ENCODE measurements at regions not wholly inside any gene's neighbourhood (a gene's known extent, or its start where the extent isn't known, plus 50 kb on each side); places are given as distances from the start of the nearest gene placed in this dataset.

DNA sequence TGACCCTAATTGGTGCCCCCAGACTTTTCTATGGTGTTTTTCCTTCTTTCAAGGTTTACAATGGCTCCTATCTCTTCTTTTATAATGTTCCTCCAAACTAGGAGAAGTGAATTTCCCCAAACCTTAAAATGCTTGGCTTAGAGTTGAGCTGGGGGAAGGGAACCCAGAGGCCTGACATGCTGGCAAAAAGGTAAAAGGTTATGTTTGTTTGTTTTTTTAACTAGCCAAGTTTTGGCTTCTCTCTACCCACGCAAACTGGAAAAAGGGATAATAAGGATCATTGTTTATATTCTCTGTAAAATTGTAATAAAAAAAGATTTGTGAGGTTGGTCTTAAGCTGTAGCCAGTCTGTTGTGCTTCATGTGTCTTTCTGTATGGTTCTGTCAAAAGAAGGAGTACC, 477.0 kb downstream of the IPMK start (continued):
- TF ChIP-seq, protein P1, sequence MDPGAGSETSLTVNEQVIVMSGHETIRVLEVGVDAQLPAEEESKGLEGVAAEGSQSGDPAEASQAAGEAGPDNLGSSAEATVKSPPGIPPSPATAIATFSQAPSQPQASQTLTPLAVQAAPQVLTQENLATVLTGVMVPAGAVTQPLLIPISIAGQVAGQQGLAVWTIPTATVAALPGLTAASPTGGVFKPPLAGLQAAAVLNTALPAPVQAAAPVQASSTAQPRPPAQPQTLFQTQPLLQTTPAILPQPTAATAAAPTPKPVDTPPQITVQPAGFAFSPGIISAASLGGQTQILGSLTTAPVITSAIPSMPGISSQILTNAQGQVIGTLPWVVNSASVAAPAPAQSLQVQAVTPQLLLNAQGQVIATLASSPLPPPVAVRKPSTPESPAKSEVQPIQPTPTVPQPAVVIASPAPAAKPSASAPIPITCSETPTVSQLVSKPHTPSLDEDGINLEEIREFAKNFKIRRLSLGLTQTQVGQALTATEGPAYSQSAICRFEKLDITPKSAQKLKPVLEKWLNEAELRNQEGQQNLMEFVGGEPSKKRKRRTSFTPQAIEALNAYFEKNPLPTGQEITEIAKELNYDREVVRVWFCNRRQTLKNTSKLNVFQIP (CRISPR knock-in tag; IDR thresholded peaks at IDR 0.05; ENCODE audit: borderline replicate concordance, low read depth) = no peak
- TF ChIP-seq ZFP3 (CRISPR knock-in tag; IDR thresholded peaks at IDR 0.05) (no peak), ZC3H10 (CRISPR knock-in tag; IDR thresholded peaks at IDR 0.05) (no peak), ESRRG (CRISPR knock-in tag; IDR thresholded peaks at IDR 0.05) (no peak), TOX (CRISPR knock-in tag; IDR thresholded peaks at IDR 0.05; ENCODE audit: borderline replicate concordance) (no peak), OSR1 (CRISPR knock-in tag; IDR thresholded peaks at IDR 0.05) (no peak), ZFP30 (CRISPR knock-in tag; IDR thresholded peaks at IDR 0.05) (no peak), ZNF70 (CRISPR knock-in tag; IDR thresholded peaks at IDR 0.05) (no peak)

GRCh38 chr10:57788117-57788516, 479.6 kb downstream of the IPMK start:
- TF ChIP-seq ZFP30 (CRISPR knock-in tag; IDR thresholded peaks at IDR 0.05) (no peak), BACH2 (CRISPR knock-in tag; IDR thresholded peaks at IDR 0.05; ENCODE audit: borderline replicate concordance) (no peak), ZNF70 (CRISPR knock-in tag; IDR thresholded peaks at IDR 0.05) (no peak), CSDC2 (CRISPR knock-in tag; IDR thresholded peaks at IDR 0.05) (no peak), TOX (CRISPR knock-in tag; IDR thresholded peaks at IDR 0.05; ENCODE audit: borderline replicate concordance) (no peak), OSR1 (CRISPR knock-in tag; IDR thresholded peaks at IDR 0.05) (no peak), ISL1 (CRISPR knock-in tag; IDR thresholded peaks at IDR 0.05) (no peak), ZC3H10 (CRISPR knock-in tag; IDR thresholded peaks at IDR 0.05) (no peak), GLIS3 (CRISPR knock-in tag; IDR thresholded peaks at IDR 0.05) (no peak), ZNF565 (CRISPR knock-in tag; conservative IDR thresholded peaks at IDR 0.05; ENCODE audit: low read depth) (no peak)
- TF ChIP-seq, protein P2, sequence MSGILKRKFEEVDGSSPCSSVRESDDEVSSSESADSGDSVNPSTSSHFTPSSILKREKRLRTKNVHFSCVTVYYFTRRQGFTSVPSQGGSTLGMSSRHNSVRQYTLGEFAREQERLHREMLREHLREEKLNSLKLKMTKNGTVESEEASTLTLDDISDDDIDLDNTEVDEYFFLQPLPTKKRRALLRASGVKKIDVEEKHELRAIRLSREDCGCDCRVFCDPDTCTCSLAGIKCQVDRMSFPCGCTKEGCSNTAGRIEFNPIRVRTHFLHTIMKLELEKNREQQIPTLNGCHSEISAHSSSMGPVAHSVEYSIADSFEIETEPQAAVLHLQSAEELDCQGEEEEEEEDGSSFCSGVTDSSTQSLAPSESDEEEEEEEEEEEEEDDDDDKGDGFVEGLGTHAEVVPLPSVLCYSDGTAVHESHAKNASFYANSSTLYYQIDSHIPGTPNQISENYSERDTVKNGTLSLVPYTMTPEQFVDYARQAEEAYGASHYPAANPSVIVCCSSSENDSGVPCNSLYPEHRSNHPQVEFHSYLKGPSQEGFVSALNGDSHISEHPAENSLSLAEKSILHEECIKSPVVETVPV (CRISPR knock-in tag; IDR thresholded peaks at IDR 0.05) = no peak
- TF ChIP-seq, protein P3, sequence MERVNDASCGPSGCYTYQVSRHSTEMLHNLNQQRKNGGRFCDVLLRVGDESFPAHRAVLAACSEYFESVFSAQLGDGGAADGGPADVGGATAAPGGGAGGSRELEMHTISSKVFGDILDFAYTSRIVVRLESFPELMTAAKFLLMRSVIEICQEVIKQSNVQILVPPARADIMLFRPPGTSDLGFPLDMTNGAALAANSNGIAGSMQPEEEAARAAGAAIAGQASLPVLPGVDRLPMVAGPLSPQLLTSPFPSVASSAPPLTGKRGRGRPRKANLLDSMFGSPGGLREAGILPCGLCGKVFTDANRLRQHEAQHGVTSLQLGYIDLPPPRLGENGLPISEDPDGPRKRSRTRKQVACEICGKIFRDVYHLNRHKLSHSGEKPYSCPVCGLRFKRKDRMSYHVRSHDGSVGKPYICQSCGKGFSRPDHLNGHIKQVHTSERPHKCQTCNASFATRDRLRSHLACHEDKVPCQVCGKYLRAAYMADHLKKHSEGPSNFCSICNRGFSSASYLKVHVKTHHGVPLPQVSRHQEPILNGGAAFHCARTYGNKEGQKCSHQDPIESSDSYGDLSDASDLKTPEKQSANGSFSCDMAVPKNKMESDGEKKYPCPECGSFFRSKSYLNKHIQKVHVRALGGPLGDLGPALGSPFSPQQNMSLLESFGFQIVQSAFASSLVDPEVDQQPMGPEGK (CRISPR knock-in tag; IDR thresholded peaks at IDR 0.05; ENCODE audit: borderline replicate concordance) = no peak
- no peak for ATAC-seq

- ATAC-seq = no peak
- TF ChIP-seq TOX (CRISPR knock-in tag; IDR thresholded peaks at IDR 0.05; ENCODE audit: borderline replicate concordance) (no peak), ARNTL (CRISPR knock-in tag; IDR thresholded peaks at IDR 0.05; ENCODE audit: borderline replicate concordance, low read depth) (no peak), ZFP3 (CRISPR knock-in tag; IDR thresholded peaks at IDR 0.05) (no peak), CSDC2 (CRISPR knock-in tag; IDR thresholded peaks at IDR 0.05) (no peak)
- TF ChIP-seq, protein P2 (CRISPR knock-in tag; IDR thresholded peaks at IDR 0.05) = no peak
- TF ChIP-seq, protein P3 (CRISPR knock-in tag; IDR thresholded peaks at IDR 0.05; ENCODE audit: borderline replicate concordance) = no peak
Measured at GRCh38 chr10:57786850-57787750, 480.6 kb downstream of the IPMK start.

DNA sequence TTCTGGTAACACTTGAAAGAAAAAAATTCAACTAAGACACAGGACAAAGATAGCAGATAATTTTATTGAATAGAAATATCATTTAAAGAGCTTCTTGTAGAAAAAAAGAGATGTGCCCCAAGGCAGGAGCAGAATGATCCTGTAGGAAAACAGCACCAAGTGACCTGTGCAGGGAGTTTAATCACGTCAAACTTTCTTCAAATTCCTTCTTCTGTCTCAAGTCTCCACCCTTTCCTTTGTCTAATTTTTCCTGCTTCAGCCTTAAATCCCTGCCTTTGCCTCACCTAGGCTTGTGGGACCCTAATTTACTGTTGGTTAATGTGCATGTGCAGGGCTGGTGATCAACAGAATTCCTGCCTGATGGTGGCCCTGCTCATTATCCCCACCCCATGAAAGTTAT, 481.4 kb downstream of the IPMK start:
- ATAC-seq = no peak
- TF ChIP-seq PPARA (CRISPR knock-in tag; IDR thresholded peaks at IDR 0.05; ENCODE audit: borderline replicate concordance) (no peak), ZNF565 (CRISPR knock-in tag; conservative IDR thresholded peaks at IDR 0.05; ENCODE audit: low read depth) (no peak), ZC3H10 (CRISPR knock-in tag; IDR thresholded peaks at IDR 0.05) (no peak), ZNF8 (CRISPR knock-in tag; IDR thresholded peaks at IDR 0.05) (no peak), ARNTL (CRISPR knock-in tag; IDR thresholded peaks at IDR 0.05; ENCODE audit: borderline replicate concordance, low read depth) (no peak), ZFP3 (CRISPR knock-in tag; IDR thresholded peaks at IDR 0.05) (no peak), TCF4 (CRISPR knock-in tag; IDR thresholded peaks at IDR 0.05; ENCODE audit: borderline replicate concordance) (no peak)
- TF ChIP-seq, protein P3 (CRISPR knock-in tag; IDR thresholded peaks at IDR 0.05; ENCODE audit: borderline replicate concordance) = no peak
- TF ChIP-seq, protein P2 (CRISPR knock-in tag; IDR thresholded peaks at IDR 0.05) = no peak
- TF ChIP-seq, protein P1 (CRISPR knock-in tag; IDR thresholded peaks at IDR 0.05; ENCODE audit: borderline replicate concordance, low read depth) = no peak
